Suprapubic skin (tissue), 4 donors: ENCODE measurements at regions not wholly inside any gene's neighbourhood (a gene's known extent, or its start where the extent isn't known, plus 50 kb on each side); places are given as distances from the start of the nearest gene placed in this dataset.

Source experiments
- EP300 ChIP-seq: sonication (generic); formaldehyde crosslinking; IDR thresholded peaks from one replicate; pipeline ENCODE4 v1.6.1; 2017; ENCODE audit warnings: antibody characterized with exemption
- POLR2A ChIP-seq, 2 donors: fragments of 450-650 bp; IDR thresholded peaks; one replicate each; pipeline ENCODE4 v1.6.1; 2017; ENCODE audit warnings: antibody characterized with exemption in 2 of 2, mild to moderate bottlenecking in 2 of 2, moderate library complexity in 2 of 2
- POLR2AphosphoS5 ChIP-seq, 3 donors: sonication (generic); formaldehyde crosslinking; IDR thresholded peaks; one replicate each; pipeline ENCODE4 v1.6.1; 2017; ENCODE audit warnings: antibody characterized with exemption in 3 of 3
- TF ChIP-seq, protein P1 (sequence below), 2 donors: fragments of 200-600 bp in 1 of 2; fragments of 450-650 bp in 1 of 2; sonication (generic) in 1 of 2; IDR thresholded peaks; one replicate each; pipeline ENCODE4 v1.5.1; 2016 to 2019; ENCODE audit warnings: antibody characterized with exemption in 2 of 2, mild to moderate bottlenecking in 1 of 2, moderate library complexity in 1 of 2

DNA sequence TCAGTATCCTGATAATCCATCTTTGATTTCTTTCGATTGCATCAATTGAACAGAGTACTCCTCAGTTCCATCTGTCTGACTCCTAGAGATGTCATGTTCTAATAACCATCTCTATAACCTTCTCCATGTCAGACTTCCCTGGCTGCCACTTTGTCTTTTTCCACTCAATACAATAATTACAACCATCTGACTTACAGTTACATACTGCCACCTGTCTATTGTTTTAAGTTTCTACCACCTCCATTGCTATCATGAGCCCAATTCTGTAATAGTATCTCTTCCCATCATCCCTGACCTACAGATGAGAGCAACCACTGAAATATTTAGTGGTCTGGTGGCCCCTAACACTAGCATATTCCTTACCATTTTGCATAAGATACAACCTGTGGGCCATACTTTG, 439.2 kb upstream of the FAM47C start:
- TF ChIP-seq, protein P1, sequence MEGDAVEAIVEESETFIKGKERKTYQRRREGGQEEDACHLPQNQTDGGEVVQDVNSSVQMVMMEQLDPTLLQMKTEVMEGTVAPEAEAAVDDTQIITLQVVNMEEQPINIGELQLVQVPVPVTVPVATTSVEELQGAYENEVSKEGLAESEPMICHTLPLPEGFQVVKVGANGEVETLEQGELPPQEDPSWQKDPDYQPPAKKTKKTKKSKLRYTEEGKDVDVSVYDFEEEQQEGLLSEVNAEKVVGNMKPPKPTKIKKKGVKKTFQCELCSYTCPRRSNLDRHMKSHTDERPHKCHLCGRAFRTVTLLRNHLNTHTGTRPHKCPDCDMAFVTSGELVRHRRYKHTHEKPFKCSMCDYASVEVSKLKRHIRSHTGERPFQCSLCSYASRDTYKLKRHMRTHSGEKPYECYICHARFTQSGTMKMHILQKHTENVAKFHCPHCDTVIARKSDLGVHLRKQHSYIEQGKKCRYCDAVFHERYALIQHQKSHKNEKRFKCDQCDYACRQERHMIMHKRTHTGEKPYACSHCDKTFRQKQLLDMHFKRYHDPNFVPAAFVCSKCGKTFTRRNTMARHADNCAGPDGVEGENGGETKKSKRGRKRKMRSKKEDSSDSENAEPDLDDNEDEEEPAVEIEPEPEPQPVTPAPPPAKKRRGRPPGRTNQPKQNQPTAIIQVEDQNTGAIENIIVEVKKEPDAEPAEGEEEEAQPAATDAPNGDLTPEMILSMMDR (IDR thresholded peaks at IDR 0.05): no peak
- TF ChIP-seq POLR2A (IDR thresholded peaks at IDR 0.05) (no peak), EP300 (no peak), POLR2AphosphoS5 (IDR thresholded peaks at IDR 0.05) (no peak)
